ENCODE measurements at regions not wholly inside any gene's neighbourhood (a gene's known extent, or its start where the extent isn't known, plus 50 kb on each side); places are given as distances from the start of the nearest gene placed in this dataset.

DNA sequence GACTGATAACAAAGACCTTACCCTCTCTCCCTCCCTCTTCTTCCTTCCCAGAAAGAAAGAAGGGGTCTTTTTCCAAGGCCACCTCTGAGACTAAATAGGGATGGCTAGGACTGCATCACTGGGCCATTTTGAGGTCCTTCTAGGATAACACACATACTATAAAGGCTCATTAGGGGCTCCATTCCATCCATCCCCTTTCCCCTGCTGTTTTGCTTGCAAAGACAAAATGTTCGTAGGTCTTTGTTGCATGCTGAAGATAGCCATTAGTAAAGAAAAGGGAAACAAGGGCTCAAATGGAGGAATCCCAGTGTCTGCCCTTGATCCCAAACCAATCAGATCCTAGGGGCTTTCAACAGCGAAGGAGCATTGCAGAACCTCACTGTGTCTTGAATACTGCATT is 344.3 kb downstream of the CYP26B1 start:
- no peak overlapping the region for H2AFZ ChIP-seq
- H3K27ac ChIP-seq = no peak overlapping the region
- 55% methylated on average over 2 of the region's 2 CpGs for WGBS (ENCODE audit: low lambda C conversion rate, missing lambda C conversion rate)
- peaks cover 3% of the 10 kb centered on the region for H3K4me1 ChIP-seq (ENCODE audit: insufficient read depth)
- TF ChIP-seq EZH2phosphoT487 (IDR thresholded peaks at IDR 0.05; ENCODE audit: low read depth, severe bottlenecking, unreplicated experiment) = no peak
- no peak for TF ChIP-seq EZH2 (IDR thresholded peaks at IDR 0.05; ENCODE audit: borderline replicate concordance)
- TF ChIP-seq, protein P1, sequence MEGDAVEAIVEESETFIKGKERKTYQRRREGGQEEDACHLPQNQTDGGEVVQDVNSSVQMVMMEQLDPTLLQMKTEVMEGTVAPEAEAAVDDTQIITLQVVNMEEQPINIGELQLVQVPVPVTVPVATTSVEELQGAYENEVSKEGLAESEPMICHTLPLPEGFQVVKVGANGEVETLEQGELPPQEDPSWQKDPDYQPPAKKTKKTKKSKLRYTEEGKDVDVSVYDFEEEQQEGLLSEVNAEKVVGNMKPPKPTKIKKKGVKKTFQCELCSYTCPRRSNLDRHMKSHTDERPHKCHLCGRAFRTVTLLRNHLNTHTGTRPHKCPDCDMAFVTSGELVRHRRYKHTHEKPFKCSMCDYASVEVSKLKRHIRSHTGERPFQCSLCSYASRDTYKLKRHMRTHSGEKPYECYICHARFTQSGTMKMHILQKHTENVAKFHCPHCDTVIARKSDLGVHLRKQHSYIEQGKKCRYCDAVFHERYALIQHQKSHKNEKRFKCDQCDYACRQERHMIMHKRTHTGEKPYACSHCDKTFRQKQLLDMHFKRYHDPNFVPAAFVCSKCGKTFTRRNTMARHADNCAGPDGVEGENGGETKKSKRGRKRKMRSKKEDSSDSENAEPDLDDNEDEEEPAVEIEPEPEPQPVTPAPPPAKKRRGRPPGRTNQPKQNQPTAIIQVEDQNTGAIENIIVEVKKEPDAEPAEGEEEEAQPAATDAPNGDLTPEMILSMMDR (IDR thresholded peaks at IDR 0.05; ENCODE audit: poor library complexity) = no peak
- no peak overlapping the region for H3K4me3 ChIP-seq
- no peaks in the 10 kb centered on the region for H3K9me2 ChIP-seq (replicated peaks; ENCODE audit: insufficient read depth)
- no peaks in the 10 kb centered on the region for H3K9me3 ChIP-seq (ENCODE audit: low read depth)
- no peak overlapping the region for H3K4me2 ChIP-seq
- no peaks in the 10 kb centered on the region for H3K79me2 ChIP-seq
- no peak for DNase-seq (ENCODE audit: low spot score)
- no peaks in the 10 kb centered on the region for H3K36me3 ChIP-seq (replicated peaks; ENCODE audit: insufficient read depth, low read depth)
- peaks cover 7% of the 10 kb centered on the region for H3K27me3 ChIP-seq
- no peaks in the 10 kb centered on the region for H4K20me1 ChIP-seq (ENCODE audit: insufficient read depth, poor library complexity, severe bottlenecking)

- H3K4me1 ChIP-seq (ENCODE audit: insufficient read depth) = peaks cover 3% of the 10 kb centered on the region
- no peak overlapping the region for H3K27ac ChIP-seq
- TF ChIP-seq EZH2phosphoT487 (IDR thresholded peaks at IDR 0.05; ENCODE audit: low read depth, severe bottlenecking, unreplicated experiment) = no peak
- no peak for TF ChIP-seq EZH2 (IDR thresholded peaks at IDR 0.05; ENCODE audit: borderline replicate concordance)
- TF ChIP-seq, protein P1 (IDR thresholded peaks at IDR 0.05; ENCODE audit: poor library complexity) = no peak
- H2AFZ ChIP-seq = no peak overlapping the region
- DNase-seq (ENCODE audit: low spot score) = no peak
- H3K4me3 ChIP-seq = no peak overlapping the region
- H3K36me3 ChIP-seq (replicated peaks; ENCODE audit: insufficient read depth, low read depth) = no peaks in the 10 kb centered on the region
- no peaks in the 10 kb centered on the region for H3K79me2 ChIP-seq
- no peaks in the 10 kb centered on the region for H3K9me3 ChIP-seq (ENCODE audit: low read depth)
- WGBS (ENCODE audit: low lambda C conversion rate, missing lambda C conversion rate) = 92% methylated on average over 3 of the region's 3 CpGs
- H3K4me2 ChIP-seq = no peak overlapping the region
- no peaks in the 10 kb centered on the region for H3K9me2 ChIP-seq (replicated peaks; ENCODE audit: insufficient read depth)
- peaks cover 7% of the 10 kb centered on the region for H3K27me3 ChIP-seq
- no peaks in the 10 kb centered on the region for H4K20me1 ChIP-seq (ENCODE audit: insufficient read depth, poor library complexity, severe bottlenecking)
Observed at GRCh38 chr2:71802556-71802955, 345.1 kb downstream of the CYP26B1 start.

DNA sequence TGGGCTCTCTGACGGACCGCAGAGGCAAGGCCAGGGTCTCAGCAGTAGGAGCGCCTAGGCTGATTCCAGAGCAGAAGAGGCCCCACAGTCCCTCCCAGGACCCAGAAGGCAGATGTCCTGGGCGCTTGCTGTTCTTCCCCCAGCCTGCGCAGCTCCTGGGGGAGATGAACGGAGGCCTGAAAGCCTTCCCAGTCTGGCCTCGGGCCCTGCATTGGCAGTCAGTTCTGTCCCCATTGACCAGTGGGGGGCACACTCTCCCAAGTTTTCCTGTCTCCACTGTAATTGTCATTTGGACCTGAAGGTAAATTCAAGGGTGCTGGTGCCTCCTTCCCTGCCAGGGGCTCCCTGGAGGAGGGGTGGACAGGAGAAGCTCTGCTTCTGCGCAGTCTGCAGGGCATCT is 345.7 kb downstream of the CYP26B1 start:
- H3K79me2 ChIP-seq = no peaks in the 10 kb centered on the region
- H3K9me3 ChIP-seq (ENCODE audit: low read depth) = no peaks in the 10 kb centered on the region
- peaks cover 7% of the 10 kb centered on the region for H3K27me3 ChIP-seq
- TF ChIP-seq, protein P1 (IDR thresholded peaks at IDR 0.05; ENCODE audit: poor library complexity) = peak; percentile 56
- TF ChIP-seq EZH2phosphoT487 (IDR thresholded peaks at IDR 0.05; ENCODE audit: low read depth, severe bottlenecking, unreplicated experiment) = no peak
- H3K4me2 ChIP-seq = no peak overlapping the region
- H2AFZ ChIP-seq = no peak overlapping the region
- H3K9me2 ChIP-seq (replicated peaks; ENCODE audit: insufficient read depth) = no peaks in the 10 kb centered on the region
- no peak overlapping the region for H3K27ac ChIP-seq
- WGBS (ENCODE audit: low lambda C conversion rate, missing lambda C conversion rate) = 76% methylated on average over 8 of the region's 8 CpGs
- H3K4me1 ChIP-seq (ENCODE audit: insufficient read depth) = peaks cover 3% of the 10 kb centered on the region
- DNase-seq (ENCODE audit: low spot score) = peak; percentile 59
- H3K36me3 ChIP-seq (replicated peaks; ENCODE audit: insufficient read depth, low read depth) = no peaks in the 10 kb centered on the region
- H3K4me3 ChIP-seq = no peak overlapping the region
- no peaks in the 10 kb centered on the region for H4K20me1 ChIP-seq (ENCODE audit: insufficient read depth, poor library complexity, severe bottlenecking)

- Histone ChIP-seq H2AFZ (no peak overlapping the region), H3K79me2 (no peaks in the 10 kb centered on the region), H3K9me2 (replicated peaks; ENCODE audit: insufficient read depth) (no peaks in the 10 kb centered on the region), H3K27me3 (peaks cover 7% of the 10 kb centered on the region), H3K36me3 (replicated peaks; ENCODE audit: insufficient read depth, low read depth) (no peaks in the 10 kb centered on the region), H3K4me3 (no peak overlapping the region), H3K27ac (no peak overlapping the region), H4K20me1 (ENCODE audit: insufficient read depth, poor library complexity, severe bottlenecking) (no peaks in the 10 kb centered on the region), H3K4me1 (ENCODE audit: insufficient read depth) (peaks cover 3% of the 10 kb centered on the region), H3K4me2 (no peak overlapping the region), H3K9me3 (ENCODE audit: low read depth) (no peaks in the 10 kb centered on the region)
- 83% methylated on average over 3 of the region's 3 CpGs for WGBS (ENCODE audit: low lambda C conversion rate, missing lambda C conversion rate)
- TF ChIP-seq, protein P1 (IDR thresholded peaks at IDR 0.05; ENCODE audit: poor library complexity) = no peak
- TF ChIP-seq EZH2phosphoT487 (IDR thresholded peaks at IDR 0.05; ENCODE audit: low read depth, severe bottlenecking, unreplicated experiment) (no peak), EZH2 (IDR thresholded peaks at IDR 0.05; ENCODE audit: borderline replicate concordance) (no peak)
- DNase-seq (ENCODE audit: low spot score) = no peak
Observed at GRCh38 chr2:71801556-71801955, 346.1 kb downstream of the CYP26B1 start.

All from hepatocyte (in vitro differentiated cells).